ENCODE measurements at regions not wholly inside any gene's neighbourhood (a gene's known extent, or its start where the extent isn't known, plus 50 kb on each side); places are given as distances from the start of the nearest gene placed in this dataset.

DNA sequence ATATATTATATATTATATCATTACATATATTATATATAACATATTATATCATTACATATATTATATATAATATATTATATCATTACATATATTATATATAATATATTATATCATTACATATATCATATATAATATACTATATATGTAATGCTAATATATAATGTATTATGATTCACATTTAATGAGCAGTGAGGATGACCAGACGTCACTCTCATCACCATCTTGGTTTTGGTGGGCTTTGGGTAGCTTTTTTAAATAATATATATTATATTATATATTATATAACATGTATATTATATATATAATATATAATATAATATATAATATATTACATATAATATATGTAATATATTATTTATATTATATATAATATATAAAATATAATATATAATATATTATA, 1189.4 kb upstream of the AUTS2 start:
- no peak for DNase-seq (ENCODE audit: low spot score)

DNA sequence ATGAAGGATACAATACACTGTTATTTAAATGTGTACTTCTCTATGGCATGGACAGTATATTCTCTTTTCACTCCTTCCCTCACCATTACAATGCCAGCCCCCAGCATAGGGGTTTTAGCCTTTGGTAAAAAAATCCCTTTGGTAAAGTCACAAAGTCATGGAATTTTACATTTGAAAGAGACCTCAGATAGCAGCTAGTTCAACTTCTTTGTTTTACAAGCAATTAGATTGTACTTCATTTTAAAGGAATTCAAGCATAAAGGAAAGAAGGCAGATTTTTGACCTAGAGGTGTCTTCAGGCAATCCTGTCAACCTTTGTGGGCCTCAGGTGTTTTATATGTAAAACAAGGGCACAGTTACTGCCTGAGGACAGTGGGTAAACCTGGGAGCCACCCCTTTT, 1188.4 kb upstream of the AUTS2 start:
- Histone ChIP-seq H3K4me3 (ENCODE audit: low read depth in 1 of 3, low read length in 3 of 3) (no peak overlapping the region), H3K9me3 (ENCODE audit: control insufficient read depth in 4 of 4, low read length in 3 of 4) (no peaks in the 10 kb centered on the region), H3K9ac (ENCODE audit: low read depth in 1 of 2, low read length in 2 of 2) (no peak overlapping the region), H3K27me3 (ENCODE audit: control insufficient read depth in 4 of 4, insufficient read depth in 4 of 4, low read length in 3 of 4) (no peaks in the 10 kb centered on the region), H3K36me3 (ENCODE audit: control insufficient read depth in 4 of 4, insufficient read depth in 3 of 4, low read depth in 1 of 4, low read length in 3 of 4) (no peaks in the 10 kb centered on the region), H3K27ac (ENCODE audit: low read depth in 1 of 2, low read length in 2 of 2) (no peak overlapping the region), H3K4me1 (ENCODE audit: control insufficient read depth in 4 of 4, insufficient read depth in 4 of 4, low read length in 3 of 4) (no peaks in the 10 kb centered on the region)
- no peak for DNase-seq (ENCODE audit: low spot score)
- TF ChIP-seq HNF4A (conservative IDR thresholded peaks at IDR 0.05) (no peak), RAD21 (IDR thresholded peaks at IDR 0.05) (no peak), SP1 (IDR thresholded peaks at IDR 0.05) (no peak), YY1 (IDR thresholded peaks at IDR 0.05) (no peak), RXRA (IDR thresholded peaks at IDR 0.05) (no peak), HNF4G (IDR thresholded peaks at IDR 0.05) (no peak), EGR1 (IDR thresholded peaks at IDR 0.05; ENCODE audit: low read depth in 2 of 2) (no peak)
- TF ChIP-seq, protein P1, sequence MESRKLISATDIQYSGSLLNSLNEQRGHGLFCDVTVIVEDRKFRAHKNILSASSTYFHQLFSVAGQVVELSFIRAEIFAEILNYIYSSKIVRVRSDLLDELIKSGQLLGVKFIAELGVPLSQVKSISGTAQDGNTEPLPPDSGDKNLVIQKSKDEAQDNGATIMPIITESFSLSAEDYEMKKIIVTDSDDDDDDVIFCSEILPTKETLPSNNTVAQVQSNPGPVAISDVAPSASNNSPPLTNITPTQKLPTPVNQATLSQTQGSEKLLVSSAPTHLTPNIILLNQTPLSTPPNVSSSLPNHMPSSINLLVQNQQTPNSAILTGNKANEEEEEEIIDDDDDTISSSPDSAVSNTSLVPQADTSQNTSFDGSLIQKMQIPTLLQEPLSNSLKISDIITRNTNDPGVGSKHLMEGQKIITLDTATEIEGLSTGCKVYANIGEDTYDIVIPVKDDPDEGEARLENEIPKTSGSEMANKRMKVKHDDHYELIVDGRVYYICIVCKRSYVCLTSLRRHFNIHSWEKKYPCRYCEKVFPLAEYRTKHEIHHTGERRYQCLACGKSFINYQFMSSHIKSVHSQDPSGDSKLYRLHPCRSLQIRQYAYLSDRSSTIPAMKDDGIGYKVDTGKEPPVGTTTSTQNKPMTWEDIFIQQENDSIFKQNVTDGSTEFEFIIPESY (IDR thresholded peaks at IDR 0.05): no peak
- TF ChIP-seq, protein P2, sequence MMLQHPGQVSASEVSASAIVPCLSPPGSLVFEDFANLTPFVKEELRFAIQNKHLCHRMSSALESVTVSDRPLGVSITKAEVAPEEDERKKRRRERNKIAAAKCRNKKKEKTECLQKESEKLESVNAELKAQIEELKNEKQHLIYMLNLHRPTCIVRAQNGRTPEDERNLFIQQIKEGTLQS (IDR thresholded peaks at IDR 0.05): no peak

More for the DNA sequence above, 1189.4 kb upstream of the AUTS2 start:
- Histone ChIP-seq H3K9me3 (ENCODE audit: control insufficient read depth in 4 of 4, low read length in 3 of 4) (no peaks in the 10 kb centered on the region), H3K27me3 (ENCODE audit: control insufficient read depth in 4 of 4, insufficient read depth in 4 of 4, low read length in 3 of 4) (no peaks in the 10 kb centered on the region), H3K9ac (ENCODE audit: low read depth in 1 of 2, low read length in 2 of 2) (no peak overlapping the region), H3K27ac (ENCODE audit: low read depth in 1 of 2, low read length in 2 of 2) (no peak overlapping the region), H3K4me1 (ENCODE audit: control insufficient read depth in 4 of 4, insufficient read depth in 4 of 4, low read length in 3 of 4) (no peaks in the 10 kb centered on the region), H3K36me3 (ENCODE audit: control insufficient read depth in 4 of 4, insufficient read depth in 3 of 4, low read depth in 1 of 4, low read length in 3 of 4) (no peaks in the 10 kb centered on the region), H3K4me3 (ENCODE audit: low read depth in 1 of 3, low read length in 3 of 3) (no peak overlapping the region)
- WGBS: 92% methylated on average over 1 of the region's 1 CpG
- TF ChIP-seq, protein P3, sequence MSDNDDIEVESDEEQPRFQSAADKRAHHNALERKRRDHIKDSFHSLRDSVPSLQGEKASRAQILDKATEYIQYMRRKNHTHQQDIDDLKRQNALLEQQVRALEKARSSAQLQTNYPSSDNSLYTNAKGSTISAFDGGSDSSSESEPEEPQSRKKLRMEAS (IDR thresholded peaks at IDR 0.05): no peak
- TF ChIP-seq GABPA (IDR thresholded peaks at IDR 0.05 in 1 of 2, conservative IDR thresholded peaks at IDR 0.05 in 1 of 2) (no peak), EGR1 (IDR thresholded peaks at IDR 0.05; ENCODE audit: low read depth in 2 of 2) (no peak), NR2F2 (IDR thresholded peaks at IDR 0.05) (no peak), RAD21 (IDR thresholded peaks at IDR 0.05) (no peak), SP1 (IDR thresholded peaks at IDR 0.05) (no peak), FOXA1 (IDR thresholded peaks at IDR 0.05) (no peak), YY1 (IDR thresholded peaks at IDR 0.05) (no peak), JUND (IDR thresholded peaks at IDR 0.05) (no peak), HNF4A (conservative IDR thresholded peaks at IDR 0.05) (no peak), TAF1 (conservative IDR thresholded peaks at IDR 0.05) (no peak), HNF4G (IDR thresholded peaks at IDR 0.05) (no peak), RXRA (IDR thresholded peaks at IDR 0.05) (no peak), FOXA2 (IDR thresholded peaks at IDR 0.05) (no peak)
- TF ChIP-seq, protein P2 (IDR thresholded peaks at IDR 0.05): no peak
- TF ChIP-seq, protein P1 (IDR thresholded peaks at IDR 0.05): no peak
- TF ChIP-seq, protein P4, sequence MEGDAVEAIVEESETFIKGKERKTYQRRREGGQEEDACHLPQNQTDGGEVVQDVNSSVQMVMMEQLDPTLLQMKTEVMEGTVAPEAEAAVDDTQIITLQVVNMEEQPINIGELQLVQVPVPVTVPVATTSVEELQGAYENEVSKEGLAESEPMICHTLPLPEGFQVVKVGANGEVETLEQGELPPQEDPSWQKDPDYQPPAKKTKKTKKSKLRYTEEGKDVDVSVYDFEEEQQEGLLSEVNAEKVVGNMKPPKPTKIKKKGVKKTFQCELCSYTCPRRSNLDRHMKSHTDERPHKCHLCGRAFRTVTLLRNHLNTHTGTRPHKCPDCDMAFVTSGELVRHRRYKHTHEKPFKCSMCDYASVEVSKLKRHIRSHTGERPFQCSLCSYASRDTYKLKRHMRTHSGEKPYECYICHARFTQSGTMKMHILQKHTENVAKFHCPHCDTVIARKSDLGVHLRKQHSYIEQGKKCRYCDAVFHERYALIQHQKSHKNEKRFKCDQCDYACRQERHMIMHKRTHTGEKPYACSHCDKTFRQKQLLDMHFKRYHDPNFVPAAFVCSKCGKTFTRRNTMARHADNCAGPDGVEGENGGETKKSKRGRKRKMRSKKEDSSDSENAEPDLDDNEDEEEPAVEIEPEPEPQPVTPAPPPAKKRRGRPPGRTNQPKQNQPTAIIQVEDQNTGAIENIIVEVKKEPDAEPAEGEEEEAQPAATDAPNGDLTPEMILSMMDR (IDR thresholded peaks at IDR 0.05; ENCODE audit: low read depth, low read length, missing input control): no peak
- TF ChIP-seq, protein P5, sequence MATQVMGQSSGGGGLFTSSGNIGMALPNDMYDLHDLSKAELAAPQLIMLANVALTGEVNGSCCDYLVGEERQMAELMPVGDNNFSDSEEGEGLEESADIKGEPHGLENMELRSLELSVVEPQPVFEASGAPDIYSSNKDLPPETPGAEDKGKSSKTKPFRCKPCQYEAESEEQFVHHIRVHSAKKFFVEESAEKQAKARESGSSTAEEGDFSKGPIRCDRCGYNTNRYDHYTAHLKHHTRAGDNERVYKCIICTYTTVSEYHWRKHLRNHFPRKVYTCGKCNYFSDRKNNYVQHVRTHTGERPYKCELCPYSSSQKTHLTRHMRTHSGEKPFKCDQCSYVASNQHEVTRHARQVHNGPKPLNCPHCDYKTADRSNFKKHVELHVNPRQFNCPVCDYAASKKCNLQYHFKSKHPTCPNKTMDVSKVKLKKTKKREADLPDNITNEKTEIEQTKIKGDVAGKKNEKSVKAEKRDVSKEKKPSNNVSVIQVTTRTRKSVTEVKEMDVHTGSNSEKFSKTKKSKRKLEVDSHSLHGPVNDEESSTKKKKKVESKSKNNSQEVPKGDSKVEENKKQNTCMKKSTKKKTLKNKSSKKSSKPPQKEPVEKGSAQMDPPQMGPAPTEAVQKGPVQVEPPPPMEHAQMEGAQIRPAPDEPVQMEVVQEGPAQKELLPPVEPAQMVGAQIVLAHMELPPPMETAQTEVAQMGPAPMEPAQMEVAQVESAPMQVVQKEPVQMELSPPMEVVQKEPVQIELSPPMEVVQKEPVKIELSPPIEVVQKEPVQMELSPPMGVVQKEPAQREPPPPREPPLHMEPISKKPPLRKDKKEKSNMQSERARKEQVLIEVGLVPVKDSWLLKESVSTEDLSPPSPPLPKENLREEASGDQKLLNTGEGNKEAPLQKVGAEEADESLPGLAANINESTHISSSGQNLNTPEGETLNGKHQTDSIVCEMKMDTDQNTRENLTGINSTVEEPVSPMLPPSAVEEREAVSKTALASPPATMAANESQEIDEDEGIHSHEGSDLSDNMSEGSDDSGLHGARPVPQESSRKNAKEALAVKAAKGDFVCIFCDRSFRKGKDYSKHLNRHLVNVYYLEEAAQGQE (IDR thresholded peaks at IDR 0.05): no peak
